GM21576 (cell line): ENCODE measurements at regions not wholly inside any gene's neighbourhood (a gene's known extent, or its start where the extent isn't known, plus 50 kb on each side); places are given as distances from the start of the nearest gene placed in this dataset.
"Not testable (repeated sequence)": the region's sequence is repeated elsewhere in the genome, so short reads cannot be mapped to it uniquely, and the experiment has no call there.

ENCODE experiments used
- ATAC-seq: cut with Tn5 transposase; IDR thresholded peaks from one replicate; pipeline ENCODE4 v1.9.1; 2021; ENCODE audit warnings: mild to moderate bottlenecking, moderate library complexity; ENCODE audit not compliant: unreplicated experiment

DNA sequence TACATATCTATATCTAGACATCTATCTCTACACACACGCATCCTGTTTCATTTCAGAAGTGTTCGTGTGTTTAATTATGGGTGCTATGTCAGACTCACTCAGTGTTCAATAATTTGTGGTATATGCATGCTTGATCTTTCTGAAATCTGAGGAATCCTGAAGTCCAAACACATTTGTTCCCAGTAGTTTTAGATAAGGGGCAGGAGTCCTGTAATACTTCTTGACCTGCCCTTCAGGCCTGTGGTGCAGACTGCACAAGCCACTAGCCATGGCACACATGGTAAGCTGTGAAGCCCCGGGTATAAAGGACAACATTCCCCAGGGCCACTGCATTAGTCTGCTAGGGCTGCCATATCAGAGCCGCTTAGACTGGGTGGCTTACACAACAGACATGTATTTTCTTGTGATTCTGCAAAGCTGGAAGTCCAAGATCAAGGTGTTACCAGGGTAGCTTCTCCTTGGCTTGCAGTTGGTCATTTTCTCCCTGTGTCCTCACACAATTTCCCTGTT lies 267.2 kb downstream of the RHOU start:
- ATAC-seq, result no peak

DNA sequence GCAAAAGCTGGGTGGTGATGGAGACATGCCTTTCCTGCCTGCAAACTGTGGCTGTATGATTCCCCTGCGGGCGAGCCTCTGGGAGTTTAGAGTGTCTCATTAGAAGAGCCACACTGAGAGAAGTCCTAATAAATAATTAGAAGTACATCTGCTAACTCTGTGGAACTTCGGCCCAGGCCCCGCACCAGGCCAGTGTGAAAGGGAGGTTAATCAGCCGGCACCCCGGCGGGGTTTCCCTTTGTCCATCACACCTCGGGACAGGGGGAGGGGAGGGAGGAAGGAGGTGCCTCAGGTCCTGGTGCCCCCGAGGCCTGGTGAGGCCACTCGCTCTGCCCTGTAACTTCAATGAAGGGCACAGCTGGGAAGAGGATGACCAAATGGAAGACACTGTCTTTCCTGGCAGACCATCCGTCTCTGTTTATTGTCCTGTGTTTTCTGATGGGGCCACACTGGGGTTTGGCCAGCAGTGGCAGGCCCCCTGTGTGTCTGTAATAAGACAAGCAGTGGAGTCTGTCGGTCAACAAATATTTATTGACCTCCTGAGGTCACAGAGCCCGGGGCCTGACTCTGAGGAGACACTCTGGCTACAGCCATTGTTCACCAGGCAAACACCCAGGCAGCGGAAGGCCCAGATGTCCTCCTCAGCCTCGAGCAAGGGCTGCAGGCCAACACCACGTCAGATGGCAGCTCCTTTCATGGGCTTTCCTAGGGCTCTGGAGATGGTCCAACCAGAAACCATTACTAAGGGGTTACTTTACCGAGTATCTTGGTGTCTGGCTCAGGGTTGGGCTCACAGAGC lies 267.5 kb upstream of the RAB4A start:
- no peak for ATAC-seq

DNA sequence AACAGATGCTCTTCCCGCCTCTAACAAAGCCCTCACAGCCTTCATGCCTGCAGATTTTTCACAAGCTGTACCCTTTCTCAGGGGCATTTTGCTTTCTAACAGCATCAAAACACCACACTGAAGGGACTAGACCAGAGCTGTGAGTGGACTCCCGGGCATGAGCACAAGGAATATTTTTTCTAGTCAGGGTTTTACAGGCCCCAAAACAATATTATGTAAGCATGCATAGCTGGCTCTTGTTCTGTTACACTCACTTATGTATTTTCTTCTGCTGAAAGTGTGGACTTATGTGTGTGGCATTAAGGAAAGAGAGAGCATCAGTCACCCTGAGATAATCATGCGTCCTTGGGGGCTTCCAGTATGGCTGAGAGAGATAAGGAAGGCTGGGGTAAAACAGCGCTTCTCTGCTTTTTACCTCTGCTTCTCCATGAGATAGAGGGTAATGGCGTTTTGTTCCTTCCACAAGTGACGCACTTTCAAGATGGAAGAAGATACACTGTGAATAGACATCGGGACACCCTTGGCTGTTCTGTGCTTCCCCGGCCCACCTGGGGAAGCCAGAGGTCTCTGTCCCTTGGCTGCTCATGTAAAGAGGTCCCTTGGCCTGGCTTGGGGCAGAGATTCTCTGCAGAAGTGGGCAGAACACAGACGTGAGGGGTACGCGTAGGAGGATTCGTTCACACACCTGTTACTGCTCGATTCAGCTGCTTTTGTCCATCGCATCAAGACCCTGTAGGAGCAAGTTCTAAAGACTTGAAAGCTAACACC lies 266.7 kb upstream of the RAB4A start:
- ATAC-seq, result no peak

DNA sequence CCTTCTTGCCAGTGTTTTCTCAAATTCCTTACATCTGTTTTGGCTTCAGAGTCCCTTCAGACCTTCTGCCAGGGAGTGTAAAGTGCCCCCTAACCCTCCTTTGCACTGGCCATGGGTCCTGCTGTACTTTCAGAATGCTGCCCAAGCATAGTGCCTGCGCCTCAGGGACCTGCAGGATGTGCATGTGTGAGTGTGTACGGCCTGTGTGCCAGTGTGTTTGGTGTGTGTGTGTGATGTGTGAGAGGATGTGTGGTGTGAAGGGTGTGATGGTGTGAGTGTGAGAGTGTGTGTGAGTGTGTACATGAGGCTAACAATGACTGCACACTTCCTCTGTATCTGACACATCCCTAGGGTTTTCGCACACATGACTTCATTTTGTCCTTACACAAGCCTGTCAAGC lies 265.8 kb upstream of the RAB4A start:
- no peak for ATAC-seq

DNA sequence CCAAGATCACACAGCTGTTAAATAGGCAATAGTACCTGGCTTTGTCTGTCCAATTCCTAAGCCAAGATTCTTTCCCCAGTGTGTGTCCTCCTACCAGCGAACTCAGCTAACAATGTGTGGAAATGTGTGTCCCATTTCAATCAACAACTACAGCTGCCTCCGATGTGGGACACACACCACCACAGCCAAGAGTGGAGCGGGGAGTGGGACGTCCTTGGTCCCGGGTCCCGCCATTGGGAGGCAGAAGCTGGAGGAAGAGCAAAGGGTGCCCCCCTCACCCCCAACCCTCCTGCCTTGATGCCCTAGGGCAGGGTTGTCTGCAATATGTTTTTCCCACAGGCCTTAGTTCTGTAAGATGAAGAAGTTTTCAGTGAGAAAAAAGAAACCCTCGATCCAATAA lies 265.4 kb upstream of the RAB4A start:
- ATAC-seq, result no peak

DNA sequence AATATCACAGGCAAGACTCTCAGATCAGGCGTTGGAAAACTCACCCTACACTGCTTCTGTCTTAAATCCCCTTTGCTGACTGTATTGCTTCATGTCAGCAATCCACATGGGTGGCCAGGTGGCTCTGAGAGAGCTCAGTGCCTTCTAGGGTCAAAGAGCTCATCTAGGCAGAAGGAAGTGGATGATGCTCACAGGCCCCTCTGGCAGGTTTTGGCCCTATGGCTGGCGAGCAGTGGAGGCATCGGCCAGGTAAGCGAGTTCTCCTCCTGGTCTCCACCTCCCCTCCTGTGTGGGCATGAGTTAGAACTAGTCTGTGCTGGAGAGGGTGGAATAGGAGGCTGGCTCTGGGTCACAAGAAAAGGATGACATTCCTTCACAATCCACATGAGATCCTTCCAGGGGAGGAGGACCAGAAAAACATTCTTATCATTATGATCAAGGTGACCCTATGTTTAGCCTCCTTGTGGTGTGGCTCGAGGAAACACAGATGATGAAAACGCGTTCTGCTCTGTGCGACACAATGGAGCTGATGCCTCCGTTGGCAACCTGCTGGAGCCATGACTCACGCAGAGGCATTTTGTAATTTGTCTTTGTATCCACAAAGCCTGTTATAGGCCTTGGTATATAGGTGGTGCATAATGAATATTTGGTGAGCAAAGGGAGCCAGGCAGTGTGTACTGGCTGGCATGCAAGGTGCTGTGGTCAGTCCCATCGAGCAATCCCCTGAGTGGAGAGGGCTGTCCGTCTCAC lies 264.6 kb upstream of the RAB4A start:
- ATAC-seq, result no peak

DNA sequence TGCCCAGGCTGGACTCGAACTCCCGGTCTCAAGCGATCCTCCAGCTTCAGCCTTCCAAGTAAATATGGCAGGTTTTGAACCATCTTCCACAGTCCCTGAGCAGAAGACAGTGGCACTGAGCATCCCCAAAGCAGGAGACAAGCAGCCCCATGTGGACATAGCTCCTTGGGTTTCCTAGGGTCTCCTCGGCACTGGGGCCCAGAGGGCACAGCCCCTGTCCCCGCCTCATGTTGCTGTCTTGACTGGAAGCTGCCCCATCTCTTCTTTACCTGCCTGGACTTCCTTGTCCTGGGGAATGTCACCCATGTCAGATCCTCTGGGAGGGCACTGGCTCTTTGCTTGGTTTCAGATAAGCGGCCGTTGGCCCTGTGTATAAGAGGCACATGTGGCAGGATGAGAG lies 263.7 kb upstream of the RAB4A start:
- ATAC-seq, result no peak

DNA sequence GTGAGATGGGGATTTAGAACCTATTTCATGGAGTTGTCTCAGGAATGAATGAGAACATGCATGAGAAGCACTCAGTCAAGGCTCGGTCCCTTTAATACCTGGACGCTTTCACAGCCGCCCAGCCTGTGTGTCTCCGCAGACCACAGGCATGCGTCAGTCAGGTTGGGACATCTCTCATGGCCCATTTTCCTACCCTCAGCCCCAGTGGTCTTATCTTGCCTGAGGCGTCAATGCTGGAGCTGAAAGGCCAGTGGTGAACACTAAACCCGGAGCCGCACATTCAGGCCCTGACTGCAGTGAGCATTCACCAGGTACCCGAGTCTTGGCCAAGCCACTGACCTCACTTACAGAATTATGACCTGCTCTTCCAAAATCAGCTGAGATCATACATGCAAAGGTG lies 263.2 kb upstream of the RAB4A start:
- no peak for ATAC-seq

DNA sequence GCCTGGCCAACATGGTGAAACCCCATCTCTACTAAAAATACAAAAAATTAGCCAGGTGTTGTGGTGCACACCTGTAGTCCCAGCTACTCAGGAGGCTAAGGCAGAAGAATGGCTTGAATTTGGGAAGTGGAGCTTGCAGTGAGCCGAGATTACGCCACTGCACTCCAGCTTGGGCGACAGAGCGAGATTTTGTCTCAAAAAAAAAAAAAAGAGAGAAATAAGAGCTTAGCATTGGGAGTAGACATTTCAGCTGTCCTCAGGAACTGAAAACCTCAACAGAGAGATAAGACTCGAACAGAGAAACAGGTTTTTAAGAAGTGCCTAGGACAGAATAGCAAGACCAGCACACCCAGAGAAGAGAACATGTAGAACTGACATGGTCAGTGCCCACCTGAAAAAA lies 262.6 kb upstream of the RAB4A start:
- ATAC-seq, result not testable (repeated sequence)

DNA sequence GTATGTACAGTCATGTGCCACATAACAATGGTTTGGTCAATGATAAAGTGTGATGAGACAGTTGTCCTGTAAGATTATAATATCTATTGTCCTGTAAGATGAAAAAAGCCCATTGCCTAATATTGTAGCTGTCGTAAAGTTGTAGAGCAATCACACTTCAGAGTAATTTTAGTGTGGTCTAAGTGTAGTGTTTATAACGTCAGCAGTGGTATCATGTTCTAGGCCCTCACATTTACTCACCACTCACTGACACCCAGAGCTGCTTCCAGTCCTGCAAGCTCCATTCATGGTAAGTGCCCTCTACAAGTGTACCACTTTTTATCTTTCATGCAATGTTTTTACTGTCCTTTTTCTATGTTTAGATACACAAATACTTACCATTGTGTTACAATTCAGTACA lies 259.9 kb upstream of the RAB4A start:
- no peak for ATAC-seq

DNA sequence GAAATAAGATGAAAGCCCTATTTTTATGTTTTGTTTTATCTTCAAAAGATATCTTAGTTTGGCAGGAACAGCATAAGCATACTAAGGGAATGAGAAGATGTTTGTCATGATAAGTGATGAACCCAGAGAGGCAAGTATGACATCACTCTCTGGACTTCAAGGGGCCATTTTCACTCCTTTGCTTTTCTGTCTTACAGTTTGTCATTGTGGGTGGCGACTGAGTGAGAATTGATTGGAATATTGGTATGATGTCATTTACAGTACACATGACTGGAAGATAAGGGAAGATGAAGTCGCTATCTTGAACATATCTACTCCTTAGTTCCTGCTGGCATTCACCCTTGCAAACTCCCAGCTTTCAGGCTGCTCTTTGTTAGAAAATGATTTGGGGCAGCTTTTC lies 258.1 kb upstream of the RAB4A start:
- no peak for ATAC-seq

DNA sequence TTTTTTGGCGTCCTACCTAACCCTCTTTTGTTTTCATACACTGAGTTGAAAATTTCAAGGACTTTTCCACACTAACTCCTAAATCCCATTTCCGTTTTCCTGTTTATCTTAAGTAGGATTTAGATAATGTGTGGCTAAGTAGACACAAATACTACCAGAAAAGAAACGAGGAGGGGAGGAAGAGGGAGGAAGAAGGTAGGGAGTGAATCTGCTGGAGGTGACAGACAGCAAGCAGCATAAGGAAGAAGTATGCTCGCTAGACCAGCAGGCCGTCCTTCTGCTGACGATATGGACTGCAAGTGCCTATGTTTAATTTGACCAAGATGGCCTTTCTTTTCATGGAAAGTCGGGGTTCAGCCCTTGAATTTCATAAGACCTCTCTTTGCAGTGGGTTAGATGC lies 256.9 kb upstream of the RAB4A start:
- ATAC-seq, result no peak

DNA sequence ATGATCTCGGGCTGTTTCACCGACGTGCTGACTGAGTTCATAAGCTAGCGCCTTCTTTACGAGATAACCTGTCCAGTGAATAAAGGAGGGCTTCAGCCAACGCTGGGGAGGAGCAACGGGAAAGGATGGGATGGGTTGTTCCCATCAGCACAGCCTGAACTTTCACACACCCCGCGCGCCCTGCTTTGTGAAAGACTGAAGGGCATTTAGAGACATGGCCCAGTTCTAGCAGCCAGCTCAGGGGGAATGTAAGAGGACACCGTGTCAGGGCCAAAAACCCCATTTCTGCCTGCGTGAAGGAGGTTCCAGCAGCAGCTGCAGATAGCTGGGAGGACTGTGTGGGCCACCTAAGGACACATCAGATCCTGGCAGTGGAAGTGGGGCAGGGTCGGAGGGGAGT lies 255.1 kb upstream of the RAB4A start:
- no peak for ATAC-seq

DNA sequence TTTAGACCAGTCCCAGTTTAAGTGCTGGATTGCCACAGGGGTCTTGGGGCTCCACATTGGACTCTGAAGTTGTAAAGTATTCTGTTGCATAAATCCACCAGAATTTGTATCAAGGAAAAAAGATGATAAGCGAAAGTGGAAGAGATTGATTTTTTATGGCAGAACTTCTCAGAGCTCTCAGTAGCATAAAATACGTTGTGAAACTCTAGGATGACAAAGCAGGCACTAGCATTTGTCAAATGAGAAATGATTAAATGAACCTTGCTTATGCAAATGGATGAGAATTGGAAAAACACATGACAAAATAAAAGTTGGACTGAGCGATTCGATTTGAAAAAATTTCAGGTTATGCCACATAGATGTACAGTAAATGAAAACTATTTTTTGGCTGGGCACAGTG lies 253.8 kb upstream of the RAB4A start:
- ATAC-seq, result no peak

DNA sequence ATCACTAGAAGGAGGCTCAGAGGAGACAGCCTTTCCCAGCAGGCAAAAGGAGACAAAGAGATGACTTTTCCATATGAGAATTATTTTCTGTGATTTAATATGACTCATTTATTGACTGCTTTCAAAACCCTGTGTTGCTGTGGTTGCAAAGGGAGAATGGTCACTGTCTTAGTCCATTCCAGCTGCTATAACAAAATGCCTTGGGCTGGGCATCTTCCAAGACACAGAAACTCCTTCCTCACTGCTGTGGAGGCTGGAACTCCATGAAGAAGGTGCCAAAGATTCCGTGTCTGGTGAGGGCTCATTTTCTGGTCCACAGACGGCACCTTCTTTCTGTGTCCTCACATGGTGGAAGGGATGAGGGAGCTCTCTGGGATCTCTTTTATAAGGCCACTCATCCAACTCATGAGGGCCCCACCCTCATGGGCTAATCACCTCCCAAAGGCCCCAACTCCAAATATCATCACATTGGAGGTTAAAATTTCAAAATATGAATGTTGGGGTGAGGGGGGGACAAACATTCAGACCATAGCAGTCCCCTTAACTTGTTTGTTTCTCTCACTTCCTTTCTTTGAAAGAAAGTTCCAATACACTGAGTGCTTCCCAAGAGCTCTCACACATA lies 252.1 kb upstream of the RAB4A start:
- ATAC-seq, result no peak

DNA sequence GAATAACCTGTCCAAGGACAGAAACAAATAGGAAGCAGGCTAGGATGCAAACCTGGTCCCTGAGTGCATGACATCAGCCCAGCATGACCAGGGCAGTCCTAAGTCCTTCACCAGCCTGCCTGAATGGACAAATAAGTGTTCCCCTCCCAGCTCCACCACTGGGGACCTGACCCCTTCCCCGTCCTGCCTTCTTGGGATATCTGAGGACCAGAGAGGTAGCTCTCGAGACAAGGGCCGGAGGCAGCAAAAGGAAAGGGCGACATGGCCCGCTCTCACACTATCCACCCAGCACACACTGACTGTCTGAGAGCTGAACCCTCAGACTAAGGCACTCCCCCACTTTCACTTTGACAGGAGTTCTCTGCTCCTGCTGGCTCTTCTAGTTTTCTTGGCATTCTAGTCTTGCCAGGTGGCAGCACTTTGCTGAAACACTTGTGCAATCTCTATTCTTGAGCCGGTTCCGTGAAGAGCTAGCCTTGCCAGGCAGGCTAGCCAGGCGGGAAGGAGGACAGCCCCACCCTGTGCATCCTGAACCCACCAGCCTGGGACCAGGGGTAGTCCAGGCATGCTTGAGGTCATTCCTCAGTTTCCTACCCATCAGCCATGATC lies 251.1 kb upstream of the RAB4A start:
- ATAC-seq, result no peak

DNA sequence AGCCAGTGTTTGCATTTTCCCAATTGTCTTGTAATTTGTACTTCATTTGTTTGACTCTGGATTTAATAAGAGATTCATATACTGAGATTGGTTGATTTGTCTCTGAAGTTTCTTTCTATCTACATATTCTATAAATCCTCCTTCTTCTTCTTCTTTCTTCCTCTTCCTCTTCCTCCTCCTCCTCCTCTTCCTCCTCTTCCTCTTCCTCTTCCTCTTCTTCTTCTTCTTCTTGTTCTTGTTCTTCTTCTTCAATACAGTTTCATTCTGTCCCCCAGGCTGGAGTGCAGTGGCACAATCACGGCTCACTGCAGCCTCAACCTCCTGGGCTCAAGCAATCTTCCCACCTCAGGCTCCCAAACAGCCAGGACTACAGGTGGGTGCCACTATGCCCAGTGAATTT lies 249.9 kb upstream of the RAB4A start:
- not testable (repeated sequence) for ATAC-seq

DNA sequence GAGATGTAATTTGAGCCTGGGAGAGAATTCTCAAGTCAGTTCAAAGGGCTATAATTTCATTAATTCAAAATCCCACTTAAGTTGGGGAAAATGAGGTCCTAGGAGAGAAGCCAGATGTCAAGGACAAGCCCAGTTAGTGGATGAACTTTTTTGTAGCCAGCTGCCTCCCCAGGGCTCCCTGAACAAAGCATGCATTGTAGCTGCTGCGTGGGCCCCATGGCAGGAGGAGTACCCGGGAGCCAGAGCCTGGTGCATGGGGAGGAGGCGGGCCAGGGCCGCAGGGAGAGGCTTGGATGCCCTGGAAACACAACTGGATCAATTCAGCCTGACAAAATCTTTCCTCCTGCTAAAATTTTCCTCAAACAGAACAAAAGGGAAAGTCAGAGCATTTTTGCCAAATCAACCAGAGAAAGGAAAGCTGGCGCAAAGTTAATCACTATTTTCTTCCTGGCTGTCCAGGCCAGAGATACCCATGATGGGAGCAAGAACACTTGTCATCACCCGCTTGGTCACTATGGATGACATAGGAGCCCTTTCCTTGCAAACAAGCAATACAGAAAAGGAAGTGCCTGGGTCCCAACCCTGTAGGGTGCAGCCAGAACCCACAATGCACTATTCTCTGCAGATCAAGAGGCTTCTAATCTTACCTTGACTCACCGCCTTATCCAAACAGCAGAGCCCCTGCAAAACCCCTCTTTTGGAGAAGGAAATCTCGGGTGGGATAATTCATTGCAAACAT lies 248.1 kb upstream of the RAB4A start:
- ATAC-seq, result no peak

DNA sequence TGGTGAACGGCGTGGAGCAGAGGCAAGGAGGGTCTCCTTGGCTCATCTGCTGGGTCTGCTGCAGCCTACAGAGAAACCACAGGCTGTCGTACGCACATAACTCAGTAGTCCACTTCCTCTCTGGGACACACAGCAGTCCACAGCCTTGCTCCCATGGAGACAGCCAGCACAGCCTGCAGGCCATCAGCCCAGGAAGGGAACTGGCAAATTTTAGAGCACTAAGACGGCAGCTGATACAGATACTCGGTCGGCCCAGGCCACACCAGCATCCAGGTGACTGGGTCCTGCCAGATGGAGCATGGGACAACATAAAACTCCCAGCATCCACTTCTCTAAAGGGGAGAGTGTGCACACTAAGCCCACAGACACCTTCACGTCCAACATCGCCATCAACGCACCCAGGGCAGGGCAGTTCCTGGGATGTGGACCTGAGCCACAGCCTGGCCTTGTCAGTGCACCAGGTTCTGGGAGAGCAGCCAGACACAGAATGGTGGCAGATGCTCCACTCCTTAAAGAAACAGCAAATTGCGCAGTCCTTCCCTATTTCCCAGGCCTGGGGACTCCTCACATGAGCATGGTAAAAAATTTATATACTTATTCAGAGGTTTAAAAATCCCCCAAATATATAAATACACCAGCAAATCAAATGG lies 247.1 kb upstream of the RAB4A start:
- ATAC-seq, result no peak
